ENCODE measurements at regions not wholly inside any gene's neighbourhood (a gene's known extent, or its start where the extent isn't known, plus 50 kb on each side); places are given as distances from the start of the nearest gene placed in this dataset.

DNA sequence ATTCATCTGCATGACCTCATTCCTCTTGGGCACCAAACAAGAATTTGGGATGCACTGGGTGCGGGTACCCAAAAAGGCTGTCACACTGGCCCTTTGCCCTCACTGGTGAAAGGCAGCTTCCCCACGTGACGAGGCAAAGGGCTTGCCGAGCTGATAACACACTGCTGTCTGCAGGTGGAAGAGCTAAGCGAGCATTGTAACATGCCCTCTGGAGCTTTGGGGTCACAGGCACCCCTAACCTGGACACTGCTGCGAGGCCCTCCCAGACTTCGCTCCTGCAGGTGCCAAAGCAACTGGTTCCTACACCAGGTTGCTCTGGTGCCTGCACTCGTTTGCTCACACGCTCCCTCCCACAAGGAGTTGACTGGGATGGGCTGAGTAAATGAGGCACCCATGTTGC is 1595.7 kb downstream of the HACE1 start:
- no peak for DNase-seq

DNA sequence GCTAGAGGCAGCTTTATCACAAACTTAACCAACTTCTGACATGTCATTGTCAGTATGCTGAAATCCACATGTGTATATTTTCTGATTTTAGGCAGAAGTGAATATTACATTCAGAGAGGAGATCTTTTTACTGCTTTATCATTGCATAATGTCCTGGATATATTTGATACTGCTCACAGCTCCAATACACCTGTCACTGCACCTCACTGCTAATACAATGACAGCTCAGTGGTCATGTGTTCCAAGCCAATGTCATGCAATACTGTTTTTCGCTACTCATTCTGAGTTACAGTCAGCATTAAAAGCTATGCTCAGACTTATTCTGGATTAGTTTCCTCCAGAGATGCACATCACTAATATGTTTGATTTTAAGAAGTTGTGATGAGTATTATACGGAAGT is 1604.6 kb downstream of the HACE1 start:
- DNase-seq, result no peak

DNA sequence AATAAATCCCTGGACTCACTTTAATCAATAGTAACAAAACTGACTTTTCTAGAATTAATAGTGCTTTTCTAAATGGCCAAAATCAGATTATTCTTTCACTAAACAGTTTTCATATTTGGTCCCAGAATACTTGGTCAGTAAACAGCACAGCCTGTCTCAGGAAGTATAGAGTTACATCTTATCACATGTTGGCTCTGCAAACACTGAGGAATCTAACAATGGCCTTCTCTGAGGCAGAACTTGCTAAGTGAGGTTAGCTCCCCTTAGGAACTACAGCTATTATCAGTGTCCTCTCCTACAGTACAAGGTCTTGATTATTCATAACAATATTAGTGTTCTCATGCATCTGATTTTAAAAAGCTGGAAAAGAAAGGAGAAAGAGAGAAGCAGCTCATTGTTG is 1622.8 kb downstream of the HACE1 start:
- DNase-seq, result no peak

DNA sequence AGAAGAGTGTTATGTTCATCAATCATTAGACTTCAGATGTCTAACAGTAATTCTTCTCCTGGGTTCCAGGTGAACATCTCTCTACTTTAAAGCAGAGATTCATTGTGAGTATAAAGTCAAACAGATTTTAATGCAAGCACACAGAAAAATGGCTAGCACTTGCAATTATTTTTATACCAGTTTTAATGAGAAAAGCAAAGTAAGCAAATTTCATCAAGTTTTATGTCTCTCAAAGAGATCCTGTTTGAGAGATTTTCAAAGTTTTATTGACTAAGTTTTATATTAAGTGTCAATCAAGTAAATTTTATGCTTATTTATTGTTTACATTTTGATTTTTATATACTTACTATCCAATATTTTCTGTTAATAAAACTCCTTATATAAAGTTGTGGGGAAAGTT is 1628.5 kb downstream of the HACE1 start:
- DNase-seq, result no peak

DNA sequence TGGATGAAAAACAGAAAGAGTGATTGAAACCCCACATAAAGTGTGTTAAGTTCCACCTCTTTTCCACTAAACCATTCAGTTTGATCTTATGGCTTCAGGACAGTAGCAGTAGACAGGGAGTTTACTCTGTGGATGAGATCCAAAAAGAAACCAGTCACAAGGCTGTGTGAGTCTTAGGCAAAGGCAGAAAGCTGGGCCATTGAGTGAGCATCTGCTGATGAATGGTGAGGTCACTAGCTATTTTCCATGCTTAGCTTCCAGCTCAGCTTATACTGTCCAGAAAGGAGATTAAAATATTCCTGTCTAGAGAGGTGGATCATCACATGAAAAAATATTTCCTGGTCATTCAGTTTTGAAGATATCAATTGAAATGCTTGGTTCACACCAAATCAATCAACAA is 1643.9 kb downstream of the HACE1 start:
- no peak for DNase-seq

DNA sequence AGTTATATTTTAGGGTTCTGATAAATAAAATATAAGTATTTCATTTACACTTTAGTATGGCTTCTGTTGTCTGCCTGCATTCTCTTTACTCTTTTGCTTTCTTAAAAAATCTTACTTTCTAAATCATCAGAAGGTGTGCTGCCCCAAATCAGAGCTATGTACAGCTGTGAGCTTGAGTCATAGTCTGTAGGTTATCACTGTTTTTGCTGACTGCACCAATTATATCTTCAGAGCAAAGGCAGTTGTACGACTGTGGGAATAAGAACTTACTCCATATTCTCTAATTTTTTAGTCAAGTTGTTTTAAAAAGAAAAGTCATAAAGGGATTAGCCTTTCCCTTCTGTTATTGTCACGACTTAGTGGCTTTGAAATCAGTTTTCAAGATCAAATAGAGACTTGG is 1649.0 kb downstream of the HACE1 start:
- DNase-seq, result no peak

DNA sequence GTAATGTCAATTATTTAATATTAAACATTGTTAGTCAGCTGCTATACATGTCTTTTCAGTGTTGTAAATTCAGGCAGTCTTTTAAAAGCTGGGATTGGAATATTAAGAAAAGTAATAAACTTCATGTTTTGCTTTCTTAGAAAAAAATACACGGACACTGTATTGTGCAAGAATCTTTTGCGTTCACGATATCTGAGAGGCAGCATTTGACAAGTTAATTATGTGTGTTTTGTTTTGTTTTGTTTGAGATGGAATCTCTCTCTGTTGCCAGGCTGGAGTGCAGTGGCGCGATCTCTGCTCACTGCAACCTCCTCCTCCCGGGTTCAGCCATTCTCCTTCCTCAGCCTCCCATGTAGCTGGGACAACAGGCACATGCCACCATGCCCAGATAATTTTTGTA is 1661.3 kb downstream of the HACE1 start:
- DNase-seq, result no peak

DNA sequence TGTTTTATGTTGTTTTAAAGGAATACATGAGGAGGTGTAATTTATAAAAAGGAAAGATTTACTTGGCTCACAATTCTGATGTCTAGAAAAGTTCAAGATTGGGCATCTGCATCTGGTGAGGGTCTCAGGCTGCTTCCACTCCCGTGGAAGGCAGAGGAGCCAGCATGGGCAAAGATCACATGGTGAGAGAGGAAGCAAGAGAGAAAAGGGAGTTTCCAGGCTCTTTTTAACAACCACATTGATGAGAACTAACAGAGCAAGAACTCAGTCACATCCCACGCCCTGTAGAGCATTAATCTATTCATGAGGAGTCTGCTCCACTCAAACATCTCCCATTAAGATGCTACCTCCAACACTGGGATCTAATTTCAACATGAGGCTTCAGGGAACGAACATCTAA is 1666.3 kb downstream of the HACE1 start:
- DNase-seq, result no peak

DNA sequence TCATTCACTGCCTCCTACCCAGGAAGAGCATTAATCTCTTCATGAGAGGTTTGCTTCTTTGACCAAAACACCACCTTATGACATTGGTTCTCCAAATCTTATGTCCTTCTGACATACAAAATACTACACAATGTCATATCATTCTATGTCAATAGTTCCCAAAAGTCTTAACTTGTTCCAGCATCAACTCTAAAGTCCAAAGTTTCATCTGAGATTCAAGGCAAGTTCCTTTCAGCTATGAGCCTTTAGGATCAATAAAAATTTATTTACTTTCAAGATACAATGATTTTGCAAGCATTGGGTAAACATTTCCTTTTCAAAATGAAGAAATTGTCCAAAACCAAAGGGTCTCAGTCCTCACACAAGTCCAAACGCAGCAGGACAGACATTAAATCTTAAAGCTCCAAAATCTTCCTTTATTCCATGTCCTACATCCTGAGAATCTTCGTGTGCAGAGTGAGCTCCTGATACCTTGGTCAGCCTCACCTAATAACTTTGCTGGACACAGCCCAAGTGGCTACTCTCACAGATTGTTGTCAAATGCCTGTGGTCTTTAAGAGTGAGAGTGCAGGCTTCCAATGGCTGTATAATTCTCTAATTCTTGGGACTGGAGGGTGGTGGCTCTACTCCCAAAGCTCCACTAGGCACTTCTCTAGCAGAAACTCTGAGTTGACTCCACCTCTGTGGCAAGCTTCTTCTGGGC is 1668.2 kb downstream of the HACE1 start:
- DNase-seq, result no peak

DNA sequence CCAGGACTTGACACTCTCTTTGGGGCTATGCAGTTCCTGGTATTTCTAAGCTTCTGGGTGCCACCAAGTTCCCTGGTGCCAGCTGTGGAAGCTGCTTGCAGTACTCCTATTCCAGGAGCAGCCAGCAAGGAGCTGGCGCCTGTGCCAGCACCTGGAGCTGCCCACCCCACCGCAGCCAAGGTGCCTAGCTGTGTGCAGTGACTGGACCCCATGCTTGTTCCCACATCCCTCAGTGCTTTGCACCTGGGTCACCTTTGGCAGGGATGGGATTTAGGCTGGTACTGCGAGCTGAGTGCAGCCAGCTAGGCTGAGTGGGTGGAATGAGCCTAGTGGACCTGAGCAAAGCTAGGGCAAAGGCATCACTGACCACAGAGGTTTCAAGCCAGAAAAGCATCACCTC is 1674.9 kb downstream of the HACE1 start:
- DNase-seq, result no peak

DNA sequence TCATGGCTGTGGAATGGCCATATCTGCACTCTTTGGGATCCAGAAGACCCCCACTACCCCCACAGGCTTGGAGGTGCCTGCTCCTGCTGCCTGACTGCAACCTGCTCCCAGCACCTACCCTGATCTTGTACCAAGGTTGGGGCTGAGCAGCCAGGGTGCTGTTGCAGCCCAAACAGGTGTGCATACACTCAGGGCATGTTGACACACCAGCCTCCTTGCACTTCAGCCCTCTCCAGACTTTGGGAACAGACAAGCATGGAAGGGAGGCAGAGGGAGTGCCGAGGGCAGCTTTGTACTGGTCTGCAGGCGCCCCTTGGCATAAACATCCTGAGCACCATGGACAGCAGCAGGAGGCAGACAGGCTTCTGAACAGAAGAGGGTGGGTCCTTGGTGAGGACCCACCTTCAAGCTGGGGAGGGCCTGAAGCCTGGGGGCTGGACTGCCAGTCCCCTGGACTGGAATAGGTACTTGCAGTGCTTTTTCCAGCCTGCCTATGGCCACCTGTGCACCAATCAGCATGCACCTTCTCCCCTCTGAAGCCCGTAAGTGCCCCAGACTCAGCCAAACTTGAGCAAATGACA is 1675.8 kb downstream of the HACE1 start:
- no peak for DNase-seq

DNA sequence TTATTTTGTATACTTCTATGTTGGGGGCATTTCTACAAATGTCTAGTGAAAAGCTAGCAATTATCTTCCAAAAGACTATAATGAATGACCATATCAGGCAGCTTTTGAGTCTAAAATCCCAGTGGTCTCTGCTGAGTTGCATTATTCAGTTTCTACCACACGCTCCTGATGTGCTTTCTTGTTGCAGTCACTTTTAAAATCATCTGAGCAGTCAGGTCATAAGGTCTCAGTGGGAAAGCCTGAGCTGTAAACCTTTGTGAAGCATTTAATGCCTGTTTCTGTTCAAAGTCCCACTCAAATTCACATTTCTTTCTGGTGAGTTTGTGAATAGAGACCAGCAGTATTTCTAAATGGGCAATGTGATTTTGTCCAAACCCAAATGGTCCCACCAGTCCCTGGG is 1681.5 kb downstream of the HACE1 start:
- DNase-seq, result no peak

DNA sequence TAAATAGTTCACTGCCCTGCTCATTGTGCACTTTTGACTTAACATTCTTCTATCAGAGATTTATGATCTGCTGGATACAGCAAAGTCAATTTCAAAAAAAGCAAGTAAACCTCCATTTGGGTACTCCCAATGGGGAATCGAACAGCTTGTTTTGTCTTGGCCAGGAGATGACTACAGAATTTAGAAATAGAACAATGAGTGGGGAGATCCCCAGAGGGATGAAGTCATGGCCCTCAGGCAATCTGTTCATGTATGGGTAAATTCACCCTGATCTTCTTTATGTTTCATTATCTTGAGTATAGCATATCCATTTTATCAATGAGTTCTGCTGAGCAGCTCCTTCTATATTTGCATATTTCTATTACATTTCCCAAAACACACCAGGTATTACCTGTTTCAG is 1681.9 kb downstream of the HACE1 start:
- DNase-seq, result no peak

DNA sequence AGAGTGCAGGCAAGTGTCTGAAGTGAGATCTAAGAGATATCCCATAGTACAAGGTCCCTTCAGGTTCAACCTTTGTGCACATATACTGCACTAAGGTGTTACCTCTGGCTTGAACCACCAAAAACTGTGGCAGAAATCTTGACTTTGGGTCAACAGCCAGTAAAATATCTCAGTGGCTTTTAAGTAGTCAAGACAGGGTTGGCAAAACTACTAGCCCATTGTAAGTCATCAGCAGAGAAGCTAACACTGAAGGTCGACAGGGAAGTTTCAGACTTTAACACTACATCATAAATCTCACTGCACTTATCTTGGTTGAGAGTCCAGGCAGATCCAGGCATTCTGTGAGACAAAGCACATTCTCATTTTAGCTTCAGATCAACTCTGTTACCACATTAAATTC is 1684.7 kb downstream of the HACE1 start:
- DNase-seq, result no peak

DNA sequence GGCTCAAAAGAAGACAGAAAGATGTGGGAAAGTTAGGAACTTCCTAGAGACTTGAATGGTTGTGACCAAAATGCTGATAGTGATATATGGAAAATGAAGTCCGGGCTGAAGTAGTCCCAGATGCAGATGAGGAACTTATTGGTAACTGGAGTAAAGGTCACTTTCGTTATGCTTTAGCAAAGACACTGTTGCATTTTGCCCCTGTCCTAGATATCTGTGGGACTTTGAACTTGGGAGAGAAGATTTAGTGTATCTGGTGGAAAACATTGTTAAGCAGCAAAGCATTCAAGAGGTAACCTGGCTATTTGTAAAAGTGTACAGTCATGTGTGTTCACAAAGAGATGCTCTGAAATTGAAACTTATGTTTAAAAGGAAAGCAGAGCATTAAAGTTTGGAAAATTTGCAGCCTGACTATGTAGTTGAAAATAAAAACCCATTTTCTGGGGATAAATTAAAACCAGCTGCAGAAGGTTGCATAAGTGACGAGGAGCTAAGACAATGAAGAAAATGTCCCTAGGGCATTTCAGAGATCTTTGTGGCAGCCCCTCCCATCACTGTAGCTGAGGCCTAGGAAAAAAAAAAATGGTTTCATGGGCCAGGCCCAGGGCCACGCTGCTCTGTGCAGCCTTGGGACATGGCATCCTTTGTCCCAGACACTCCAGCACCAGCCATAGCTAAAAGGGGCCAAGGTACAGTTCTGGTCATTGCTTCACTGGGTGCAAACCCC is 1692.2 kb downstream of the HACE1 start:
- no peak for DNase-seq

DNA sequence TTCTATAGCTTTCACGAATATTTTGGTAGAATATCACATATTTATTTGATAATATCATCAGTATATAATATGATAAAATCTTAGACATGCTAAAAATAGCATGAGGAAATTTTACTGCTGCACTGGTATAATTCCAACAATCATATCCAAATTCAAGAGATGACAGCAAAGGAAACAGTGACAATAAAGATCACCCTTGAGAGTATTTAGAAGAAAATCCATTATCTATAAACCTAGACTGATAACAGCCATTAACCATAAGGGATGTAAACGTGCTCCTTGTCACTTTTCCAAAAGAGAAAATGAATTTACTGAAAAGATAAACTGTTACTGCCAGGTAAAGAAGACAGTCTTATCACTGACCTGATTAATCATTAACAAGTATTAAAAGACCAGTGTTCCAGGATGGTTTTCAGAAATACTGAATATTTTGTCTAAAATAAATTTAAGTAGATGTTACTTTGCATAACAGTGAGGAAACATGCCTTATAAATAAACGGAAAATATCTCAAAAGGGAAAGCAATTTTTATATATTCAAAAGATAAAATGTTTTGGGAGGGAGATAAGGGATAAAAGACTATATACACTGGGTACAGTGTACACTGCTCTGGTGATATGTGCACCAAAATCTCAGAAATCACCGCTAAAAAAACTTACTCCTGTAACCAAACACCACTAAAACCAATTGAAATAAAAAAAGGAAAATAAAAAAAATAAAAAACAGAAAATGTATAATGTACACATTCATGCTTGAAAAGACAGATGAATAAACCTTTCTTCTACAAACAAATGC is 1704.7 kb downstream of the HACE1 start:
- DNase-seq, result no peak

DNA sequence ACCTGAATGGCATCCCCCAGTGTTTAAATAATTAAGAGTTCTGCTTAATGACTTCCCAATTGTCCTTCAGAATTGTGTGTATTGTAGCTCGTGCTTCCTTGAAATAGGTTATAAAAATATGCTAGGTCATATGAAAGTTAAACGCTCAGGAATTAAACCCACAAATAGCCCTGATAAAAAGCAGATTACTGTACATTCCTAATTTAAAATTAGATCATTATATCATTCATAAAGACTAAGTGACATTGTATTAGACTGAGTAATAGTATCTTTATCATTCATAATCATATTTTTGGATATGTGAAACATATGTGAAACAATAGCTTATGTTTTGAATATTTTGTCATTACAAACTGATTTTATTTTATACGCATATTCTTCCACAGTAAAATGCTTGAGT is 1706.7 kb downstream of the HACE1 start:
- no peak for DNase-seq

DNA sequence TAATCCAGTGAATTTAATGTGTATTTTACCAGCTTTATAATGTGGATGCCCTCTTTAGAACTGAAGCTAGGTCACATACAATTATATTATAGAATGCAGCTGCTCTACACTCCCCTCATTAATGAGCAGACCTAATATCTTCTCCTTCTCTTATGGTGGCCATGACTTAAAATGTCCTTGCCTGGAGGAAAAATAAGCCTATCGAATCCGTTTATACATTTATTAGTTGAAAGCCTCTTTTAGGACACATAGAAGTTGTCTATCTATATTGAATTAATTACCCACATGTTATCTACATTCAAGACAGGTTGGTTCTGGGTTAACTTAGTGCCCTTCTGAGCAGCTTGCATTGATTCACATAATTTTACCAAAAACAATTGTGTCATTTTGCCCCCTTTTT is 1716.8 kb downstream of the HACE1 start:
- DNase-seq, result no peak

DNA sequence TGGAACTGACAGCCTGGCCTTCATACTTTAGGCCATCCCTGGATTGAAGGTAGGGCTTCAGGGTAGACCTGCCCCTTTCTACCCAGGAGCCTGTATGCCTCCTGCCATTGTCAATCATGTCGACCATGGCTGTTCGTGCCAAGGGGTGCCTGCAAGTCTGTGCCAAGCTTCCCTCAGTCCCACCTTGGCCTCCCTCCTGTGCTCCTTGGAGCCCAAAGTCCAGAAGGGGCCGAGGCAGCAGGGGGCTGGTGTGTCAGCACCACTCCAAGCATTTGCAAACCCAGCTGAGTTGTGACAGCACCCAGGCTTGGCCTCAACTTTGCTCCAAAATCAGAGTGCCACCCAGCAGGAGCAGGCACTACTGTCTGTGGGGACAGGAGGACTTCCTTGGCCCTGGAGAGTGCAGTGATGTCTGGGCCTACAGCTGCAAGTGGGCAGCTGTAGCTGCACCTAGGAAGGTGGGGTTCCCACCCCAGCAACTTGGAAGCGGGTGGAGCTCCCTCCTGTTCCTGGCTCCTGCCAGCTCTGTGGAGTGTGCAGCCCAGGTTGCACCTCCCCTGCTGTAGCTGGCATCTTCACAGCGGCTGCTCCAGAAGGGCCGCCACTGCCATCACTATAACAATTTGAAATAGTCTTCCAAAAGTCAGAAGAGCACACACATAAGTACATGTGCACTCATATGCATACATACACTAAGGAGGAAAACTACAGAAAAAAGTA is 1719.3 kb downstream of the HACE1 start:
- DNase-seq, result no peak

DNA sequence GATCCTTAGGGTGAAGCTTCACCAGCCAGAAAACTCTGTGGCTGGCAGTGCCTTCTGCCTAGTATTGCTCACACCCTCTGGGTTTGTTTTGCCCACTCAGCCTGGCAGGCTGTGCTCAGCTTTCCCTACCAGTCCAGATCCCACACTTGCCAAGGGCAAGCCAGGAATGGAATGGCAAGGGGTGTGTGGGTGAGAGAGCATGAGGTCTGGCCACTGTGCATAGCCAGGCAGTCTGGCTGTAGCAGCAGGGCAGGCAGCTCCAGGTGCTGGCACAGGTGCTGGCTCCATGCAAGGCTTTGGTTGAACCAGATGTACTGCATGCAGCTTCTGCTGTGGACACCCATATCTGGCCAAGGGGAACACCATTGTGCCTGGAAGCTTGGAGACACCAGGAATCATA is 1720.3 kb downstream of the HACE1 start:
- DNase-seq, result no peak

DNA sequence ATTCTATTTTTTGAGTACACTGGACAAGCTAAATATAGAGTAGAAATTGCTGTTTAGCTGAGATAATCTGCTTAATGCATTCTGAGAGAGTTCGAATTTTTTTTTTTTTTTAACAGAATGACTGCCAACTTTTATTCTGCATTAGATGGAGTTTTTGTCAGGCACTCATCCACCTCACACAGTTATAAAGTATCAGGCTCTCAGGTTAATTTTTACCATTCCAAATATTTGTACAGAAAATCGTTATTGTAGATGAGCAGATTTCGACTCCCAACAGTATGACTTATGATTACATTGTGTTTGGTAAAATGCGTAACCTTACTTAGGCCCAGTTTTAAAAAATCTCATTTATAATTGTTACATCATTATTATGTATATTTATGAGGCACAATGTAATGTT is 1731.0 kb downstream of the GRIK2 start:
- no peak for DNase-seq

DNA sequence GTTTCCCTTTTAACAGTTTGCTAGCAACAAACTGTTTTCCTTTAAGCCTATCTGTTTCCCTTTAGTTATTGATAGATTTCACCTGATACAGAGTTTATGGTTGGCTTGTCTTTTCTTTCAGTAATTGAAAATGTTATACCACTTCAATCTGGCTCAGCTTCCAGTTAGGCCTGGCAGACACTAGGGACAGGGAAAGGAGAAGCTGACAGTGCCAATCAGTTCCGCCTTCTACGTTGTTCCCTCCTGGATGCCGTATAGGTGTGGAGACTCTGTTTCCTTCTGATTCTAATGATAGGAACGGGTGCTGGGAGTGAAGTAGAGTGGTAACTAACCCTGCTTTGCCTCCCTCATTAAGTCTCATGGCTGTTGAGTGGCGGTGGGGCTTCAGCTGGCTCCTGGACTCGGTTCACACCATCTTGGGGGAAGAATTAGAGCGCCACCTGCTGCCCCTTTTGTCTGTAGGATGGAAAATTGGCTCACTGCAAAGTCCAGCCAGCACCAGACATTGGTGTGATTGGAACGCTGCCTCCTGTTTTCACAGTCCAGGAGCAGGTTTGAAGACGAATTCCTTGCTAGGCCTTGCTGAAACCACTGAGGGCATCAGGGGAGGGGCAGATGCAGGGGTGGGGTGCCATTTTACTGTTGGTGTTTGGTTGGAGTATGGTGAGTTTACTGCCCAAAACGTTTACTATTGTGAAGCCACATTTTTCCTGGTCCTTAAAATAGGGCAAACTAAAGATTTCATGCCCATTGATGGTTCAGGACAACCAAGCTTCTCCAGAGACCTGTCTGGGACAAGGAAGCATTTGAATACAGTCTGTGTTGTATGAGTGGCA is 1729.5 kb downstream of the GRIK2 start:
- no peak for DNase-seq
